Upper lobe of left lung (tissue), 6 donors: ENCODE measurements at regions not wholly inside any gene's neighbourhood (a gene's known extent, or its start where the extent isn't known, plus 50 kb on each side); places are given as distances from the start of the nearest gene placed in this dataset.
A peak's percentile ranks its signal among the peaks of the same experiment; 100 is the strongest.

ENCODE experiments used
- ATAC-seq, 2 donors: fragments of 200-7000 bp; cut with Tn5 transposase; one replicate each; pipeline ENCODE4 v1.9.1; 2022; ENCODE audit warnings: mild to moderate bottlenecking in 2 of 2, moderate library complexity in 2 of 2; ENCODE audit not compliant: low FRiP score in 2 of 2
- DNase-seq, 2 donors: peaks; one replicate each; pipeline ENCODE4 v3.0.0-alpha.2; 2019 to 2020
- H3K27ac ChIP-seq, 4 donors: fragments of 200-600 bp; sonication (generic); one replicate each; pipeline ENCODE4 v1.5.1; 2016 to 2019
- H3K27me3 ChIP-seq, 4 donors: fragments of 200-600 bp; sonication (generic); one replicate each; pipeline ENCODE4 v1.5.1; 2017 to 2019
- H3K36me3 ChIP-seq, 4 donors: fragments of 200-600 bp; sonication (generic); one replicate each; pipeline ENCODE4 v1.5.1; 2016 to 2019
- H3K4me1 ChIP-seq, 4 donors: fragments of 200-600 bp; sonication (generic); one replicate each; pipeline ENCODE4 v1.5.1; 2018 to 2019
- H3K4me3 ChIP-seq, 4 donors: fragments of 200-600 bp; sonication (generic); one replicate each; pipeline ENCODE4 v1.5.1; 2017 to 2019; ENCODE audit warnings: mild to moderate bottlenecking in 2 of 4, moderate library complexity in 1 of 4
- H3K9me3 ChIP-seq, 4 donors: fragments of 200-600 bp; sonication (generic); one replicate each; pipeline ENCODE4 v1.5.1; 2018 to 2019
- CTCF ChIP-seq, 6 experiments: fragments of 450-650 bp in 4 of 6; fragments of 200-600 bp in 2 of 6; sonication (generic) in 2 of 6; IDR thresholded peaks; one replicate each; pipeline ENCODE4 v1.5.1; 2016 to 2019; ENCODE audit warnings: antibody characterized with exemption in 6 of 6
- EP300 ChIP-seq, 4 donors: sonication (generic); formaldehyde crosslinking; IDR thresholded peaks; one replicate each; pipeline ENCODE4 v1.5.1; 2017; ENCODE audit warnings: antibody characterized with exemption in 4 of 4, control low read depth in 2 of 4
- POLR2A ChIP-seq, 4 donors: fragments of 450-650 bp; IDR thresholded peaks; one replicate each; pipeline ENCODE4 v1.5.1; 2016 to 2017; ENCODE audit warnings: antibody characterized with exemption in 4 of 4, mild to moderate bottlenecking in 2 of 4
- POLR2AphosphoS5 ChIP-seq, 2 donors: sonication (generic); formaldehyde crosslinking; IDR thresholded peaks; one replicate each; pipeline ENCODE4 v1.5.1; 2017; ENCODE audit warnings: antibody characterized with exemption in 2 of 2
- WGBS, 2 donors: methylation state at CpG; one replicate each; pipeline ENCODE4 v1.1.5; 2017 to 2018; 5-methylcytosine and 5-hydroxymethylcytosine counted together
- donor health status: DM: no; HTN: no; CAD: no; lungs with moderate emphysema.
- donor health status: DM: no; HTN: yes; CAD: no; lungs with severe emphysema.

DNA sequence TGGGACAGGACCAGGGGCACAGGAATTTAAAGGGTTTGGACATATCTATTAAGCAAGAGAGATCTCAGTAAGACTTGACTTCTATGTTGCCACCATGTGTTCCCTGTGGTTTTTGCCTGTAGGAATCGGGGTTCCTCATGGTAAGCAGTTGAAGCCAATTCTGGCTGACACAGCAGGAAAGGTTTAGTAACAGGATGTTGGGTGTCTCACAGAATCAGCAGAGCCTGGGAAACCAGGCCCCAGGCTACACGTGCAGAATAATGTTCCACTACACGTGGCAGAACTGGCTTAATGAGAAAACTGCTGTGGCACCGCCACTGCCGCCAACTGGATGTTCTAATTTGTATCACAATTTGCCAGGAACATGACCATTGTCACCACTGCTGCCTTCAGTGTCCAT is 264.6 kb upstream of the PLET1 start:
- TF ChIP-seq POLR2A (IDR thresholded peaks at IDR 0.05) (no peak), EP300 (IDR thresholded peaks at IDR 0.05) (no peak), CTCF (IDR thresholded peaks at IDR 0.05) (no peak), POLR2AphosphoS5 (IDR thresholded peaks at IDR 0.05) (peak in 1 of 2 donors; percentile 63)
- H3K36me3 ChIP-seq = no peaks in the 10 kb centered on the region
- DNase-seq (peak in 1 of 2 donors; percentile 31), ATAC-seq (peak in 1 of 2 donors; percentile 4)
- no peaks in the 10 kb centered on the region for H3K27me3 ChIP-seq
- H3K4me3 ChIP-seq = no peak overlapping the region
- H3K9me3 ChIP-seq = no peaks in the 10 kb centered on the region
- WGBS, 2 donors = 43 to 45% methylated on average over 5 of the region's 5 CpGs
- H3K4me1 ChIP-seq = peaks cover 7 to 21% (median 14%) of the 10 kb centered on the region in 4 donors
- H3K27ac ChIP-seq = peak overlapping the region in 1 of 4 donors; percentile 64

- Histone ChIP-seq H3K4me1 (peaks cover 7 to 21% (median 14%) of the 10 kb centered on the region in 4 donors), H3K27ac (peak overlapping the region in 1 of 4 donors; percentile 64), H3K36me3 (no peaks in the 10 kb centered on the region), H3K9me3 (no peaks in the 10 kb centered on the region), H3K27me3 (no peaks in the 10 kb centered on the region), H3K4me3 (no peak overlapping the region)
- ATAC-seq = no peak
- no peak for DNase-seq
- 63 to 72% methylated on average over 7 of the region's 7 CpGs for WGBS, 2 donors
- no peak for TF ChIP-seq CTCF (IDR thresholded peaks at IDR 0.05)
- no peak for TF ChIP-seq EP300 (IDR thresholded peaks at IDR 0.05)
Observed at GRCh38 chr11:112525844-112526590, 265.4 kb upstream of the PLET1 start.

DNA sequence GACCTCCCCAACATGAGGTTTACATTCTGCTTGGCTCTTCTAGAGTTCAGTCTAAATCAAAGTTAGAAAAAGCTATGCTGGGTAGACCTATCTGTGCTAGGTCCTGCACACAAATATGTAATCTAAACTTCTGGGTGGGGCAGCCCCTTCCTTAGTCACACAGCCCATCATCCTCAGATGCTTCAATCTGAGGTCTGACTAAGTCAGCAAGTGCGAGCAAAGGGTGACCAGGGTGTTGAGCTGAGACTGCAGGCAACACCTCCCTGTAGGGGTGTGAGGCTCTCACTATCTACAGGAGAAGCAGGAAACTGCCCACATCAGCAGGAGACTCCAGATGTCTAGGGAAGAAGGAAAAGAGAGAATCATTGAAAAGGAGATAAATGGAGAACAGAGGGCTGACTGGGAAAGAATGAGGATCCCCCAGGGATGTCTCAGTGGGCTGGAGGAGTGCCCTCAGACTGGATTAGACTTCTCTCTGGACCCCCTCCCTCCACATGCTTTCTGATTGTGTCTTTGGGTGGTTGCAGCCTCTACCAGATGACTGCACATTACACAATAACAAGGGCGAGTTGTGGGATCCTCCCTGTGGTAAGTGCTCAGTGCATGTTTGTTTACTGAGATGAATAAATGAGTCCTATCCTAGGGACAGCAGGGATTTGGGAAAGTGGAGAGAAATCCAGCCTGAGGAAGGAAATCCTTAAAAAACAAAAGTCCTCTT is 266.2 kb upstream of the PLET1 start:
- Histone ChIP-seq H3K4me1 (peaks cover 7 to 21% (median 14%) of the 10 kb centered on the region in 4 donors), H3K9me3 (no peaks in the 10 kb centered on the region), H3K4me3 (no peak overlapping the region), H3K27me3 (no peaks in the 10 kb centered on the region), H3K36me3 (no peaks in the 10 kb centered on the region), H3K27ac (no peak overlapping the region)
- ATAC-seq = peak in 1 of 2 donors; percentile 83
- DNase-seq = no peak
- TF ChIP-seq POLR2AphosphoS5 (IDR thresholded peaks at IDR 0.05) = no peak
- TF ChIP-seq POLR2A (IDR thresholded peaks at IDR 0.05) = no peak
- no peak for TF ChIP-seq EP300 (IDR thresholded peaks at IDR 0.05)
- TF ChIP-seq CTCF (IDR thresholded peaks at IDR 0.05) = no peak
- WGBS, 2 donors = 62 to 74% methylated on average over 2 of the region's 2 CpGs

GRCh38 chr11:112529071-112529470 is 268.4 kb upstream of the PLET1 start:
- TF ChIP-seq POLR2A (IDR thresholded peaks at IDR 0.05) (no peak), CTCF (IDR thresholded peaks at IDR 0.05) (no peak), POLR2AphosphoS5 (IDR thresholded peaks at IDR 0.05) (no peak), EP300 (IDR thresholded peaks at IDR 0.05) (no peak)
- Histone ChIP-seq H3K4me1 (peaks cover 7 to 20% (median 12%) of the 10 kb centered on the region in 4 donors), H3K27ac (no peak overlapping the region), H3K4me3 (no peak overlapping the region), H3K36me3 (no peaks in the 10 kb centered on the region), H3K27me3 (no peaks in the 10 kb centered on the region), H3K9me3 (no peaks in the 10 kb centered on the region)
- no peak for DNase-seq
- ATAC-seq = no peak
- WGBS, 2 donors = 77 to 81% methylated on average over 4 of the region's 4 CpGs
